M059J (cell line): ENCODE measurements at regions not wholly inside any gene's neighbourhood (a gene's known extent, or its start where the extent isn't known, plus 50 kb on each side); places are given as distances from the start of the nearest gene placed in this dataset.
"Not testable (repeated sequence)": the region's sequence is repeated elsewhere in the genome, so short reads cannot be mapped to it uniquely, and the experiment has no call there.

Source experiments
- DNase-seq: peaks from one replicate; pipeline ENCODE4 v3.0.0-alpha.2; 2012; ENCODE audit warnings: low read depth

GRCh38 chr7:138317044-138317596 lies 142.9 kb upstream of the TRIM24 start:
- no peak for DNase-seq

- DNase-seq = no peak
These were observed 135.1 kb upstream of the TRIM24 start for GRCh38 chr7:138324941-138325340.

GRCh38 chr7:138325434-138325833 lies 134.6 kb upstream of the TRIM24 start:
- DNase-seq = no peak

- DNase-seq = peak; percentile 27
These were observed 131.8 kb upstream of the TRIM24 start for GRCh38 chr7:138328215-138328614.

- DNase-seq = not testable (repeated sequence)
These were observed 127.2 kb upstream of the TRIM24 start for GRCh38 chr7:138332850-138333249.

GRCh38 chr7:138338361-138338760 lies 121.7 kb upstream of the TRIM24 start:
- DNase-seq = peak; percentile 71

- DNase-seq = not testable (repeated sequence)
These were observed 120.8 kb upstream of the TRIM24 start for GRCh38 chr7:138339229-138339628.

- no peak for DNase-seq
These were observed 117.1 kb upstream of the TRIM24 start for GRCh38 chr7:138342990-138343389.

GRCh38 chr7:138345567-138345966 lies 114.5 kb upstream of the TRIM24 start:
- no peak for DNase-seq

GRCh38 chr7:138346975-138347374 lies 113.1 kb upstream of the TRIM24 start:
- DNase-seq = no peak

- no peak for DNase-seq
These were observed 110.0 kb upstream of the TRIM24 start for GRCh38 chr7:138349841-138350700.

- DNase-seq = peak; percentile 49
These were observed 109.2 kb upstream of the TRIM24 start for GRCh38 chr7:138350701-138351357.

GRCh38 chr7:138352570-138353461 lies 107.2 kb upstream of the TRIM24 start:
- DNase-seq = peak; percentile 58

- DNase-seq = no peak
These were observed 106.0 kb upstream of the TRIM24 start for GRCh38 chr7:138354066-138354465.

GRCh38 chr7:138355254-138355653 lies 104.8 kb upstream of the TRIM24 start:
- DNase-seq = no peak

GRCh38 chr7:138358850-138359341 lies 101.2 kb upstream of the TRIM24 start:
- DNase-seq = peak; percentile 77

- peak; percentile 47 for DNase-seq
These were observed 100.0 kb upstream of the TRIM24 start for GRCh38 chr7:138359870-138360559.

- no peak for DNase-seq
These were observed 96.3 kb upstream of the TRIM24 start for GRCh38 chr7:138363721-138364120.

GRCh38 chr7:138366137-138366536 lies 93.9 kb upstream of the TRIM24 start:
- DNase-seq = not testable (repeated sequence)

- DNase-seq = not testable (repeated sequence)
These were observed 93.4 kb upstream of the TRIM24 start for GRCh38 chr7:138366676-138367075.

- no peak for DNase-seq
These were observed 90.3 kb upstream of the TRIM24 start for GRCh38 chr7:138369797-138370196.
